Activated naive CD4-positive, alpha-beta T cell treated with anti-CD3 and anti-CD28 coated beads for 36 hours (primary cell): ENCODE measurements at regions not wholly inside any gene's neighbourhood (a gene's known extent, or its start where the extent isn't known, plus 50 kb on each side); places are given as distances from the start of the nearest gene placed in this dataset.

Experiments
- CTCF ChIA-PET: fragments of 350-600 bp; sonication (Branson Sonifier 250); formaldehyde crosslinking; loops from one replicate; lab custom pipeline; 2021; ENCODE audit warnings: antibody characterized with exemption; lab: Charles Lee
- DNase-seq: peaks from one replicate; pipeline ENCODE4 v3.0.0-alpha.2; 2020
- H3K27ac Mint-ChIP-seq: one replicate; pipeline ENCODE4 v1.8.0; 2021; ENCODE audit warnings: mild to moderate bottlenecking, mixed read lengths
- H3K27me3 Mint-ChIP-seq: one replicate; pipeline ENCODE4 v1.8.0; 2021; ENCODE audit warnings: low read depth, mixed read lengths
- H3K36me3 Mint-ChIP-seq: one replicate; pipeline ENCODE4 v1.8.0; 2021; ENCODE audit warnings: low read depth, mixed read lengths
- H3K4me1 Mint-ChIP-seq: one replicate; pipeline ENCODE4 v1.8.0; 2021; ENCODE audit warnings: low read depth, mixed read lengths
- H3K4me3 Mint-ChIP-seq: one replicate; pipeline ENCODE4 v1.8.0; 2021; ENCODE audit warnings: mild to moderate bottlenecking, moderate library complexity, mixed read lengths
- H3K9me3 Mint-ChIP-seq: one replicate; pipeline ENCODE4 v1.8.0; 2021; ENCODE audit warnings: mixed read lengths
- intact Hi-C: fragments of 100-400 bp; cut with micrococcal nuclease; formaldehyde crosslinking; loops from one replicate; pipeline ENCODE4 v1.15.1; 2023

GRCh38 chr6:40889137-40889832 lies 149.7 kb downstream of the UNC5CL start:
- Mint-ChIP-seq H3K4me1 (no peaks in the 10 kb centered on the region), H3K9me3 (no peaks in the 10 kb centered on the region), H3K27me3 (peaks cover 2% of the 10 kb centered on the region), H3K36me3 (no peaks in the 10 kb centered on the region), H3K27ac (no peak overlapping the region), H3K4me3 (no peak overlapping the region)
- no peak for DNase-seq
- CTCF ChIA-PET: interaction anchor here (0.6 to 1.2 kb wide), 2 partner anchors 9 to 15 kb away, joined by 3 read pairs; no protein-coding TSS in a partner anchor
- intact Hi-C loops: no loop called here

GRCh38 chr6:40888456-40888990 lies 150.5 kb downstream of the UNC5CL start:
- Mint-ChIP-seq H3K27me3 (peaks cover 3% of the 10 kb centered on the region), H3K4me3 (no peak overlapping the region), H3K4me1 (no peaks in the 10 kb centered on the region), H3K27ac (no peak overlapping the region), H3K9me3 (no peaks in the 10 kb centered on the region), H3K36me3 (no peaks in the 10 kb centered on the region)
- intact Hi-C loops: no loop called here
- CTCF ChIA-PET: interaction anchor here (0.6 to 1.2 kb wide), 2 partner anchors 8 to 16 kb away, joined by 3 read pairs; no protein-coding TSS in a partner anchor
- DNase-seq: no peak

GRCh38 chr6:40887792-40888340 lies 151.2 kb downstream of the UNC5CL start:
- no peaks in the 10 kb centered on the region for H3K9me3 Mint-ChIP-seq
- CTCF ChIA-PET: interaction anchor here (1.2 kb wide), 1 partner anchor 7 kb away, joined by 3 read pairs; no protein-coding TSS in a partner anchor
- intact Hi-C loops: no loop called here

GRCh38 chr6:40887079-40887791 lies 151.8 kb downstream of the UNC5CL start:
- CTCF ChIA-PET: no interaction called here
- Mint-ChIP-seq H3K36me3 (no peaks in the 10 kb centered on the region), H3K27me3 (peaks cover 3% of the 10 kb centered on the region)

More at GRCh38 chr6:40887792-40888340, 151.2 kb downstream of the UNC5CL start:
- DNase-seq: no peak
- Mint-ChIP-seq H3K36me3 (no peaks in the 10 kb centered on the region), H3K4me1 (no peaks in the 10 kb centered on the region), H3K27me3 (peaks cover 3% of the 10 kb centered on the region), H3K27ac (no peak overlapping the region), H3K4me3 (no peak overlapping the region)

GRCh38 chr6:40885139-40885774 lies 153.8 kb downstream of the UNC5CL start:
- Mint-ChIP-seq H3K9me3 (no peaks in the 10 kb centered on the region), H3K4me1 (no peaks in the 10 kb centered on the region)
- intact Hi-C loops: no loop called here

More at GRCh38 chr6:40887079-40887791, 151.8 kb downstream of the UNC5CL start:
- DNase-seq: no peak
- intact Hi-C loops: no loop called here
- Mint-ChIP-seq H3K9me3 (no peaks in the 10 kb centered on the region), H3K4me1 (no peaks in the 10 kb centered on the region), H3K27ac (no peak overlapping the region), H3K4me3 (no peak overlapping the region)

GRCh38 chr6:40882323-40882997 lies 156.6 kb downstream of the UNC5CL start:
- peaks cover 3% of the 10 kb centered on the region for H3K4me1 Mint-ChIP-seq
- no peak overlapping the region for H3K27ac Mint-ChIP-seq
- intact Hi-C loops: no loop called here
- CTCF ChIA-PET: no interaction called here
- peaks cover 7% of the 10 kb centered on the region for H3K9me3 Mint-ChIP-seq
- no peak overlapping the region for H3K4me3 Mint-ChIP-seq
- no peaks in the 10 kb centered on the region for H3K36me3 Mint-ChIP-seq
- no peak for DNase-seq
- H3K27me3 Mint-ChIP-seq: peaks cover 14% of the 10 kb centered on the region

More at GRCh38 chr6:40885139-40885774, 153.8 kb downstream of the UNC5CL start:
- DNase-seq: no peak
- CTCF ChIA-PET: interaction anchor here (0.6 kb wide), 1 partner anchor 263 kb away, joined by 3 read pairs; no protein-coding TSS in a partner anchor
- peaks cover 7% of the 10 kb centered on the region for H3K27me3 Mint-ChIP-seq
- no peaks in the 10 kb centered on the region for H3K36me3 Mint-ChIP-seq
- no peak overlapping the region for H3K4me3 Mint-ChIP-seq
- no peak overlapping the region for H3K27ac Mint-ChIP-seq

- no peak for DNase-seq
- Mint-ChIP-seq H3K4me1 (peaks cover 9% of the 10 kb centered on the region), H3K27me3 (peaks cover 20% of the 10 kb centered on the region), H3K9me3 (peaks cover 7% of the 10 kb centered on the region), H3K36me3 (no peaks in the 10 kb centered on the region), H3K27ac (no peak overlapping the region), H3K4me3 (no peak overlapping the region)
- intact Hi-C loops: no loop called here
- CTCF ChIA-PET: interaction anchor here (0.9 kb wide), 1 partner anchor 294 kb away, joined by 4 read pairs; the partner anchor contains the start of gene LRFN2
These were observed 157.5 kb downstream of the UNC5CL start for GRCh38 chr6:40881501-40881900.

- CTCF ChIA-PET: interaction anchor here (0.9 to 1.0 kb wide), 2 partner anchors 8 to 293 kb away, joined by 3 to 4 read pairs; partner anchors contain the start of gene LRFN2
- no peaks in the 10 kb centered on the region for H3K36me3 Mint-ChIP-seq
- no peak for DNase-seq
- H3K4me3 Mint-ChIP-seq: no peak overlapping the region
- peaks cover 9% of the 10 kb centered on the region for H3K4me1 Mint-ChIP-seq
- intact Hi-C loops: no loop called here
- H3K27ac Mint-ChIP-seq: no peak overlapping the region
- peaks cover 7% of the 10 kb centered on the region for H3K9me3 Mint-ChIP-seq
- peaks cover 23% of the 10 kb centered on the region for H3K27me3 Mint-ChIP-seq
These were observed 158.1 kb downstream of the UNC5CL start for GRCh38 chr6:40880906-40881305.

- DNase-seq: no peak
- CTCF ChIA-PET: no interaction called here
- peaks cover 7% of the 10 kb centered on the region for H3K9me3 Mint-ChIP-seq
- intact Hi-C loops: no loop called here
- peaks cover 9% of the 10 kb centered on the region for H3K4me1 Mint-ChIP-seq
- no peaks in the 10 kb centered on the region for H3K36me3 Mint-ChIP-seq
- no peak overlapping the region for H3K4me3 Mint-ChIP-seq
- peaks cover 26% of the 10 kb centered on the region for H3K27me3 Mint-ChIP-seq
- no peak overlapping the region for H3K27ac Mint-ChIP-seq
These were observed 159.9 kb downstream of the UNC5CL start for GRCh38 chr6:40879169-40879568.

- H3K4me3 Mint-ChIP-seq: no peak overlapping the region
- H3K27me3 Mint-ChIP-seq: peaks cover 29% of the 10 kb centered on the region
- CTCF ChIA-PET: no interaction called here
- H3K36me3 Mint-ChIP-seq: no peaks in the 10 kb centered on the region
- no peak overlapping the region for H3K27ac Mint-ChIP-seq
- peaks cover 9% of the 10 kb centered on the region for H3K4me1 Mint-ChIP-seq
- peaks cover 7% of the 10 kb centered on the region for H3K9me3 Mint-ChIP-seq
- peak; percentile 65 for DNase-seq
- intact Hi-C loops: no loop called here
These were observed 161.7 kb downstream of the UNC5CL start for GRCh38 chr6:40877362-40877761.

GRCh38 chr6:40876336-40876735 lies 162.7 kb downstream of the UNC5CL start:
- H3K27me3 Mint-ChIP-seq: peaks cover 27% of the 10 kb centered on the region
- H3K4me1 Mint-ChIP-seq: peaks cover 9% of the 10 kb centered on the region
- H3K4me3 Mint-ChIP-seq: no peak overlapping the region
- H3K36me3 Mint-ChIP-seq: no peaks in the 10 kb centered on the region
- no peak overlapping the region for H3K27ac Mint-ChIP-seq
- intact Hi-C loops: no loop called here
- peaks cover 7% of the 10 kb centered on the region for H3K9me3 Mint-ChIP-seq
- no peak for DNase-seq
- CTCF ChIA-PET: no interaction called here
